Activated CD8-positive, alpha-beta T cell treated with anti-CD3 and anti-CD28 coated beads for 36 hours (primary cell): ENCODE measurements at regions not wholly inside any gene's neighbourhood (a gene's known extent, or its start where the extent isn't known, plus 50 kb on each side); places are given as distances from the start of the nearest gene placed in this dataset.

Experiments
- ATAC-seq: fragments of 200-7000 bp; cut with Tn5 transposase; one replicate; pipeline ENCODE4 v1.10.0; 2021; ENCODE audit warnings: mild to moderate bottlenecking, moderate library complexity
- CTCF ChIA-PET: fragments of 350-600 bp; sonication (Branson Sonifier 250); formaldehyde crosslinking; loops from one replicate; lab custom pipeline; 2021; ENCODE audit warnings: antibody characterized with exemption; lab: Charles Lee
- POLR2A ChIA-PET: fragments of 350-600 bp; sonication (Branson Sonifier 250); formaldehyde crosslinking; loops from one replicate; lab custom pipeline; 2021; ENCODE audit warnings: antibody characterized with exemption; lab: Charles Lee
- DNase-seq: peaks from one replicate; pipeline ENCODE4 v3.0.0-alpha.2; 2020
- H3K27ac Mint-ChIP-seq: one replicate; pipeline ENCODE4 v1.8.0; 2021; ENCODE audit warnings: mild to moderate bottlenecking, mixed read lengths
- H3K27me3 Mint-ChIP-seq: one replicate; pipeline ENCODE4 v1.8.0; 2021; ENCODE audit warnings: mixed read lengths
- H3K36me3 Mint-ChIP-seq: one replicate; pipeline ENCODE4 v1.8.0; 2021; ENCODE audit warnings: low read depth, mixed read lengths
- H3K4me1 Mint-ChIP-seq: one replicate; pipeline ENCODE4 v1.8.0; 2021; ENCODE audit warnings: low read depth, mixed read lengths
- H3K4me3 Mint-ChIP-seq: one replicate; pipeline ENCODE4 v1.8.0; 2021; ENCODE audit warnings: mild to moderate bottlenecking, moderate library complexity, mixed read lengths
- H3K9me3 Mint-ChIP-seq: one replicate; pipeline ENCODE4 v1.8.0; 2021; ENCODE audit warnings: mixed read lengths
- intact Hi-C: fragments of 100-400 bp; cut with micrococcal nuclease; formaldehyde crosslinking; loops from one replicate; pipeline ENCODE4 v1.10.0; 2022
- TF ChIP-seq, protein P1 (sequence below): fragments of 200-600 bp; IDR thresholded peaks from one replicate; pipeline ENCODE4 v1.8.0; 2022; ENCODE audit warnings: antibody characterized with exemption, mild to moderate bottlenecking

DNA sequence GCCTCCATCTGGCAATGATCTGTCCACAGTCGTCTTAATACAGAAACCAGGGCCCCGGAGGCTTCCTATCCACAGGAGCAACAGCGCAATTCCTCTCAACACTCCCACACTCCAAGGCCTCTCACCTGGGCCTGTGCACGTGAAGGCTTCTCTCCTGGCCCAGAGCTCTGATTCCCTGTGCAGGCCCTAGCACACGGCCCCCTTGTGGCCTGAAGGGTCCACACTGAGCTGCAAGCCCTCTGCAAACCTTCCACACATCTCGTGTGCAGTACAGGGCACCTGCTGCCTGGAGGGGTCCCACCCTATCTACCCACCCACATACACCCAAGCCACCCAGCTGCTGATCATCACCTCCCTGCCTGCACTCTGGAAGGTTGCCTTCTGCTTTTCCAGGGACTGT, 150.1 kb upstream of the NUDT10 start:
- intact Hi-C loops: no loop called here
- Mint-ChIP-seq H3K27ac (no peak overlapping the region), H3K4me3 (no peak overlapping the region), H3K4me1 (no peaks in the 10 kb centered on the region), H3K36me3 (no peaks in the 10 kb centered on the region), H3K27me3 (no peaks in the 10 kb centered on the region), H3K9me3 (no peaks in the 10 kb centered on the region)
- ChIA-PET POLR2A (no interaction called here), CTCF (no interaction called here)
- ATAC-seq (no peak), DNase-seq (no peak)
- TF ChIP-seq, protein P1, sequence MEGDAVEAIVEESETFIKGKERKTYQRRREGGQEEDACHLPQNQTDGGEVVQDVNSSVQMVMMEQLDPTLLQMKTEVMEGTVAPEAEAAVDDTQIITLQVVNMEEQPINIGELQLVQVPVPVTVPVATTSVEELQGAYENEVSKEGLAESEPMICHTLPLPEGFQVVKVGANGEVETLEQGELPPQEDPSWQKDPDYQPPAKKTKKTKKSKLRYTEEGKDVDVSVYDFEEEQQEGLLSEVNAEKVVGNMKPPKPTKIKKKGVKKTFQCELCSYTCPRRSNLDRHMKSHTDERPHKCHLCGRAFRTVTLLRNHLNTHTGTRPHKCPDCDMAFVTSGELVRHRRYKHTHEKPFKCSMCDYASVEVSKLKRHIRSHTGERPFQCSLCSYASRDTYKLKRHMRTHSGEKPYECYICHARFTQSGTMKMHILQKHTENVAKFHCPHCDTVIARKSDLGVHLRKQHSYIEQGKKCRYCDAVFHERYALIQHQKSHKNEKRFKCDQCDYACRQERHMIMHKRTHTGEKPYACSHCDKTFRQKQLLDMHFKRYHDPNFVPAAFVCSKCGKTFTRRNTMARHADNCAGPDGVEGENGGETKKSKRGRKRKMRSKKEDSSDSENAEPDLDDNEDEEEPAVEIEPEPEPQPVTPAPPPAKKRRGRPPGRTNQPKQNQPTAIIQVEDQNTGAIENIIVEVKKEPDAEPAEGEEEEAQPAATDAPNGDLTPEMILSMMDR: no peak

DNA sequence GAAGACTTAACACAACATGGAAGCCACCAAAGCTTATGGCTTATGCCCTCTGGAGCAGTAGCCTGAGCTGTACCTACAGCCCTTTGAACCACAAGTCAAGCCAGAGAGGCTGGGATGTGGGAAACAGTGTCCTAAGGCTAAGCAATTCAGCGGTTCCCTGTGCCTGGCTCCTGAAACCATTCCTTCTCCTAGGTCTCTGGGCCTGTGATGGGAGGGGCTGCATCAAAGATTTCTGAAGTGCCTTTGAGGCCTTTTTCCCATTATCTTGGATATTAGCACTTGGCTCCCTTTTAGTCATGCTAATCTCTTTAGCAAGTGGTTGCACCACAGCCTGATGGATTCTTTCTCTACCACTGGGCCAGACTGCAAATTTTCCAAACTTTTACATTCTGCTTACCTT, 140.5 kb upstream of the NUDT10 start:
- Mint-ChIP-seq H3K36me3 (peaks cover 8% of the 10 kb centered on the region), H3K27ac (no peak overlapping the region), H3K27me3 (no peaks in the 10 kb centered on the region), H3K4me3 (no peak overlapping the region), H3K4me1 (no peaks in the 10 kb centered on the region), H3K9me3 (peaks cover 12% of the 10 kb centered on the region)
- DNase-seq: no peak
- no peak for ATAC-seq
- ChIA-PET CTCF (no interaction called here), POLR2A (no interaction called here)
- TF ChIP-seq, protein P1: no peak
- intact Hi-C loops: no loop called here

DNA sequence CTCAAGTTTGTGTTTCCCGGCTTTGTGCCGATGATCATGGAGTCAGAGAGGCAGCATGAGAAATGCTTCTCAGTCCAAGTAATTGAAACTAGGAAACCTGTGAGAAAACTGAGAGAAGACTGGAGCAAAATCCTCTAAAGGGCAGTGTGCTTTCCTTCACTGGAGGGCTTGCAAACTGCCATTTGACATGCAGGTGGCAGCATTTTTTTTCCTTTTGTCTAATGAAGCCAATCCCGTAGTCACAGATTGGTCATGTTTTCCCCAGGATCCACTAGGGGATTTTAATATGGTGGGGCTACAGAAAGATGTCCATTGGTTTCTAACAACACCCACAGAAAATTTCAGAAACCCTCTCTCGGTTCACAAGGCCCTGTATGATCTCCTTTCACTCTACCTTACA, 117.4 kb upstream of the NUDT10 start:
- Mint-ChIP-seq H3K9me3 (no peaks in the 10 kb centered on the region), H3K27me3 (no peaks in the 10 kb centered on the region), H3K27ac (no peak overlapping the region), H3K4me3 (no peak overlapping the region), H3K4me1 (no peaks in the 10 kb centered on the region), H3K36me3 (no peaks in the 10 kb centered on the region)
- intact Hi-C loops: no loop called here
- no peak for DNase-seq
- CTCF ChIA-PET: no interaction called here
- POLR2A ChIA-PET: no interaction called here
- no peak for ATAC-seq
- TF ChIP-seq, protein P1: no peak

DNA sequence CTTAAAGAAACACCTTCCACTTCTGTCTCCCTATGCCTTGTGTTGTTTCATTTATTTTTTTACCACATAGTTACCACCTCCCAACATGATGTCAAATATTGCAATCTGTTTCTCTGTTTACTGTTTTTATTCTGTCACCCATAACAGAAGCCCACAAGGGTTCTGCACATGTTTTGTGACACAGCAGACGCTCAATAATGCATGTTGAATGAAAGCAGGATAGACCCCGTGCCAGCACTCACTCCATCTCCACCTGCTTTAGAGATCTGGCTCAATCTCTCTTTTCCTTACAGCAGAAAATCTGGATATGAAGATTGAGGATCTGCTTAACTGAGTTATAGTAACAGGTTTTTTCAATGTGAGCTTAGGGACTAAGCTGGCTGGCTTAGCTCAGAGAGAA, 116.8 kb upstream of the NUDT10 start:
- H3K4me1 Mint-ChIP-seq: no peaks in the 10 kb centered on the region
- no peaks in the 10 kb centered on the region for H3K9me3 Mint-ChIP-seq
- POLR2A ChIA-PET: no interaction called here
- ATAC-seq: no peak
- H3K27me3 Mint-ChIP-seq: no peaks in the 10 kb centered on the region
- H3K4me3 Mint-ChIP-seq: no peak overlapping the region
- intact Hi-C loops: no loop called here
- TF ChIP-seq, protein P1: no peak
- CTCF ChIA-PET: no interaction called here
- H3K27ac Mint-ChIP-seq: no peak overlapping the region
- DNase-seq: no peak
- H3K36me3 Mint-ChIP-seq: no peaks in the 10 kb centered on the region

DNA sequence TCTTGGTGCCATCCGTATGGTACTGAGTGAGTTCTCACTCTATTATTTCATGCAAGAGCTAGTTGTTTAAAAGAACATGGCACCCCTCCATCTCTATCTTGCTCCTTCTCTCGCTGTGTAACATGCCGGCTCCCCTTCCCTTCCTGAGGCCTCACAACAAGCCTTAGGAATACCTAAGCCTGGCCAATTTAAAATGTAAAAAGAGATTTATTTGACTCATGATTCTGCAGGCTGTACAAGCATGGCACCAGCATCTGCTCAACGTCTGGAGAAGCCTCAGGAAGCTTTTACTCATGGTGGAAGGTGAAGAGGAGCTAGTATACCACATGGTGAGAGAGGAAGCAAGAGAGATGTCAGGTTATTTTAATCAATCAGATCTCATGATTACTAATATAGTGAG, 90.4 kb upstream of the NUDT10 start:
- H3K36me3 Mint-ChIP-seq: peaks cover 13% of the 10 kb centered on the region
- CTCF ChIA-PET: no interaction called here
- no peaks in the 10 kb centered on the region for H3K4me1 Mint-ChIP-seq

More for the DNA sequence above, 90.4 kb upstream of the NUDT10 start:
- H3K27me3 Mint-ChIP-seq: no peaks in the 10 kb centered on the region
- ATAC-seq: no peak
- H3K27ac Mint-ChIP-seq: no peak overlapping the region
- intact Hi-C loops: no loop called here
- no peak overlapping the region for H3K4me3 Mint-ChIP-seq
- peaks cover 8% of the 10 kb centered on the region for H3K9me3 Mint-ChIP-seq
- POLR2A ChIA-PET: no interaction called here
- no peak for DNase-seq
- TF ChIP-seq, protein P1: no peak
